HG02943 (cell line): ENCODE measurements at regions not wholly inside any gene's neighbourhood (a gene's known extent, or its start where the extent isn't known, plus 50 kb on each side); places are given as distances from the start of the nearest gene placed in this dataset.
"Not testable (repeated sequence)": the region's sequence is repeated elsewhere in the genome, so short reads cannot be mapped to it uniquely, and the experiment has no call there.

ENCODE experiments used
- ATAC-seq: cut with Tn5 transposase; IDR thresholded peaks from one replicate; pipeline ENCODE4 v1.9.1; 2021; ENCODE audit warnings: mild to moderate bottlenecking, low read depth, moderate library complexity; ENCODE audit not compliant: unreplicated experiment

GRCh38 chr4:175271010-175271630, 353.0 kb downstream of the ADAM29 start:
- ATAC-seq, result peak; percentile 80

DNA sequence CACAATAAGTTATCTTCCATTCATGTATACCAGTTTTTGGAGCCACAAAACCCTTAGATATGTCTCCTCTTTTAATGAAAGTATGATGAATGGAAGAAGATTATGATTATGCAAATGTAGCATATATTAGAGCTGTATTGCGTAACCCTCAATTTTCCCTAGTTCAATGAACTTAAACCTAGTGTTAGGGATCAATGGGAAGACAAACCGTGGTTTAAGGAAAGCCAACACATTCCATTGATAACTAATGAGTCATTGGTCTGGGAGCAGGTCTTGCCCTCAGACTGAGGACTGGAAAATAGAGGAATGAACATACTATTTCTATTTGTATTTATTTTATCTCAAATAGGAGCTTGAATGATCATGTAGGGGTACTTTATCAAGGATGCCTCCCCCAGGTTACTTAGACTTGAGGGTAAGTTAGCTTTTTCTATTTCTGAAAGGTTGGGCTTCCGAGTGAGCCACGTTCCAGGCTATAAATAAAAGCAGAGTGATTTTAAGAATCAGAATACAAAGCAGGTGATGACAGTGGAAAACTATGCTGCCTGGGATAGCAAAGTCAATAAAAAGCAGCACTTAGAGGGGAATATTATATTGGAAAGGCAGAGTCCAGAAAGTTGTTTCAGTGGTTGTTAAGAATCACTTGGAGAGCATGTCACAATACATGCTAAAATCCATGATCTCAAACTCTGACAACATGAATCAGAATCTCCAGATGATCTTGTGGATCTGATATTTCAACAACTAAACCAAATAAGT, 356.0 kb downstream of the ADAM29 start:
- no peak for ATAC-seq

DNA sequence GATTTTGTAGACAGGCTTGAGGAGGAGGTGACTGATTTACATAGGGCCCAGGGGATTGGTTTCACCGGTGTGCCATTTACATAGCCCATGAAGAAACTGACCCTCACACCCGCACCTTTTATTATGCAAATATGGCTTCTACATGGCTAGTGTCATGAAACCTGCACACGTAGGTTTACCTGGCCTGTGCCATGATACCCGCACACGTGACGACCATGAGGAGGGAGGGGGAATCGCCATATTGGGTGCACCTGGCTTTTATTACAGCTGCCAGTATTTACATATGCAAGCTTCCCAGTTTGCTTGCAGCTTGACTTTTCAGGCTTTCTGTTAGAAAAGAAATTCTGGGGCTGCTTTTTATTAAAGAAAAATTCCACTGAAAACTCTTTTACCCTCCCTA, 359.7 kb downstream of the ADAM29 start:
- no peak for ATAC-seq

- no peak for ATAC-seq
Observed at GRCh38 chr4:175280153-175280552, 362.0 kb downstream of the ADAM29 start.

DNA sequence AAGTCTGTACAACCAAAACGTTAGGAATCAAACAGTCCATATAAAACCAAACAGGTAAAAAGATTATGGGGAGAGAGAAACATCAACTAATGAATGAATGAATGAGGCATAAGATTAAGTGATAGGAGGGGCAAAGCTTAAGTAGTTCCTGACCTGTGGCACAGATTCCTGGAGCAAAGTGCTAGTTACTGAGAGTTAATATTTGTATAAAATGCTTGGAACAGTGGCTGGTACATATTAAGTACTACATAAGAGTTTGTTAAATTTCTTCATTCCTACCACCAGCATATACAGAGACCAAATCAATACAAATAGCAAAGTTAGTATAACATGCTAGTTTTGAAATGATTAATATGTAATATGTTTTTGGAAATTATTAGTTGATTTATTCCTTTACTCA, 363.7 kb downstream of the ADAM29 start:
- ATAC-seq, result no peak

GRCh38 chr4:175282407-175282806, 364.2 kb downstream of the ADAM29 start:
- no peak for ATAC-seq

GRCh38 chr4:175290401-175290800, 372.2 kb downstream of the ADAM29 start:
- no peak for ATAC-seq

DNA sequence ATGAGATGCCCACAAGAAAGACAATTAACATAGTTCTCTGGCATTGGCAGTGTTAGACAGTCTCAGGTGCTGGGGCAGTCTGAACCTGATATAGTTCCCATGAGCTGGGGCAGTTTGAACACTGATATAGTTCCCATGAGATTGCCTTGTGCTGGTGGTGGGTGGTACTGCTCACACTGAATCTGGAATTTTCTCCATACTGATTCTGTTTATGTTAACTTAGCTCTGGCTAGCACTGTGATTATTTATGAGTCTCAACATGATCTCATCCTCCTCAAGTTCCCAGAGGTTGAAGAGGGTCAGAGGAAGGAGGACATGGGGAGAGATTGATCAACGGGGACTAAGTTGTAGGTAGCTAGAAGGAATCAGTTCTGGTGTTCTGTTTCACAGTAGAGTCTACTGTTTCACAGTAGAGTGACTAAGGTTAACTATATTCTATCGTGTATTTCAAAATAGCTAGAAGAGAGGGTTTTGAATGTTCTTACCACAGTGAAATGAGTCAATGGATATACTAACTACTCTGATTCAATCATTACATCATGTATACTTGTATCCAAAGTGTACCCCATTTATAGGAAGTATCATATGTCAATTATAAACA, 379.9 kb downstream of the ADAM29 start:
- ATAC-seq, result no peak

DNA sequence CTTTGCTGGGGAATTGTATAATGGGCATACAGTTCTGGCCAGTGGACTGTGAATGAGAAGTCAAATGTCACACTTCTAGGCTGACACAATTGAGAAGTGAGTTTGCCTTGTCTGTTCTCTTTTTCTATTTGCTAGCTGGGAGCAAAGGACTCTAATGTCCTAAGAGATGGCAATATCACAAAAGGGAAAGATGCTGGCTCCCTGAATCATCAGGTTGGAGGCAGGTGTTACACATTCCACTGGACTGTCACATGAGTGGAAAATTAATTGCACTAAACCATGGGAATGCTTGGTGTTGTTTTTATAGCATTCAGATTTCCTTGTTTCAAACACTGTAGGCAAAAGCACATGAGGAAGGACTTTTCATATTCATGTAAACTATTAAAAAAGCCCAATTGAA, 388.3 kb downstream of the ADAM29 start:
- no peak for ATAC-seq

DNA sequence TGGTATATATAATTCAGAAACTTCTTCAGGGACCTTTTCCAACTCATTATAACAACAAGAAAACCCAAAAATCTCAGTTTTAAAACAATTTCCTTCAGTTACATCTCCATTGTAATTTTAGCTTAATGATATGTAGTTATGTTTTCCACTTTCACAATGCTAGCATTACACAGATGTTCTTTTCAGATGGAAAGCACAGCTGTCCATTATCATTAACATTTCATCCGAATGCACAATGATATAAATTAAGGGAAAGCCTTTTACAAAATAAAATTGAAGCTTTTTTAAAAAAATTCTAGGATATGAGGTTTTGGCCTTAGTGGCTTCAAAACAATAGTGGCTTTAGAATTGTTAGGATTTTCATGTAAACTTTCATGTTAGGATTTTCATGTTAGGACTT, 389.2 kb downstream of the ADAM29 start:
- no peak for ATAC-seq

- no peak for ATAC-seq
Observed at GRCh38 chr4:175308236-175308635, 390.1 kb downstream of the ADAM29 start.

DNA sequence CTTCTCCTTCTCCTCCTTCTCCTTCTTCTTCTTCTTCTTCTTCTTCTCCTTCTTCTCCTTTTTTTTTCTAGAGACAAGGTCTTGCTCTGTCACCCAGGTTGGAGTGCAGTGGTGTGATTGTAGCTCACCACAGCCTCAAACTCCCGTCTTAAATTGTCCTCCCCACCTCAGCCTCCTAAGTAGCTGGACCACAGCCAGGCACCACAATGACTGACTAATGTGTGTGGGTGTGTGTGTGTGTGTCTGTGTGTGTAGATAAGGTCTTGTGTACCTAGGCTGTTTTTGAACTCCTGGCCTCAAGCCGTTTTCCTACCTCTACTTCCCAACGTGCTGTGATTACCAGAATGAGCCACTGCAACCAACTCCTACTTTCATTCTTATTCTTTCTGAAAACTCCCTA, 390.9 kb downstream of the ADAM29 start:
- no peak for ATAC-seq

DNA sequence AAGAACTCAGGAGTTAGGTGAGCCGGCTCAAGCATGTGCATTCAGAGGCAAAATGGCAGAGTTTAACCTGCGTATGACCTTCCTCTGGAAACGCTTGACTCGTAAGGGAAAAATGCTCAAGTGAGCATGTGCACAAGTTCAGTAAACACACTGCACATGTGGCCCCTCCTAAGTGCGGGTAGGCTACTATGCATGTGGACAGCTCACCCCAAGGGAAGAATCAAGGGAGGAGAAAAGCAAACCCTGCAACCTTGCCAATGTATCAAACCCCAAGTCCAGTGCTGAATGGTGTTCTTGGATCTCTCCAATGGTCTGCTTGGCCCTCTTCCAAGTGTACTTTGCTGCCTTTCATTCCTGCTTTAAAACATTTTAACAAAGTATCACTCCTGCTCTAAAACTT, 407.1 kb downstream of the ADAM29 start:
- no peak for ATAC-seq

DNA sequence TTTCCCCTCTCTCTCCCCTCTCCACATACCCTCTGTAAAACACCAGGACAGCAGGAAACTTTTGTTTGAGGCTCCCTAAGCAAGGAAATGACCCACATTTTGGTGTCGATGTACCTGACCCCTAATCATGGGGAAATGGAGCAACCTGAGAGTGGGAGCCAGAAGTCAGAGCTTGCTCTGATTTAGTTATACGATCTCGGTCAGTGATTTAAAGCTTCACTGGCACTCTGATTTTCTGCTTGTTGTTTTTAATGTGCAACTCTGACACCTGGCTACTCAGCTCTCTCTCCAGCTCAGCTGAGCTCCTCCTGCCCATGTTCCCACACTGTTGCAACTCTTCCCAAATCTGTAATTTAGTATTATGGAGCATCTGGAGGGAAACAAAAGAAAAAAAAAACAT, 408.6 kb downstream of the ADAM29 start:
- no peak for ATAC-seq

DNA sequence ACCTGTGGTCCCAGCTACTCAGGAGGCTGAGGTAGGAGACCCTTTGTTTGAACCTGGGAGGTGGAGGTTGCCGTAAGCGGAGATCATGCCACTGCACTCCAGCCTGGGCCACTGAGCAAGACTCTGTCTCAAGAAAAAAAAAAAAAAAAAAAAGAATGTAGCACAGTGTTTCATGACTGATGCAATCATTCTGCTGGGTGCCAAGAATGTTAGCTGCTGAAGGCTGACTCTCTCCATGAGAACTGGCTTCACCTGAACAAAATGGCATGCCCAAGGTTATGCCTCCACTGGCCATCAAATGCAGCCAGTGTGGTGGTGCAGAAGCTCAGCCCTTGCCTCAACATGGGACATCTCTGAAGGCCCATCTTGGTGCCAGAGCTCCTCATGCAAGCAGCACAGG, 412.1 kb downstream of the ADAM29 start:
- no peak for ATAC-seq

- no peak for ATAC-seq
Observed at GRCh38 chr4:175330652-175331051, 412.5 kb downstream of the ADAM29 start.

- ATAC-seq, result no peak
Observed at GRCh38 chr4:175335331-175335730, 417.2 kb downstream of the ADAM29 start.

DNA sequence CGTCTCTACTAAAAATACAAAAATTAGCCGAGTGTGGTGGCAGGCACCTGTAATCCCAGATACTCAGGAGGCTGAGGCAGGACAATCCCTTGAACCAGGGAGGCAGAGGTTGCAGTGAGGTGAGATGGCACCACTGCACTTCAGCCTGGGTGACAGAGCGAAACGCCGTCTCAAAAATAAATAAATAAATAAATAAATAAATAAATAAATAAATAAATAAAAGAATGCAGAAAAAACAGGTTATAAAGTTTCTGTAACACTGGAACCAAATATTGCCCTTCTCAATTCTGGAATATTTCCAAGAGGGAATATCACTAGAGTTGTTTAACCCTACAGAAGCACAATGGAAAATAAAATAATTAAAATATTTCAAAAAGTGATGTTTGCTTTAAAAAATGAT, 418.4 kb downstream of the ADAM29 start:
- ATAC-seq, result not testable (repeated sequence)

- ATAC-seq, result no peak
Observed at GRCh38 chr4:175339100-175339707, 421.0 kb downstream of the ADAM29 start.

DNA sequence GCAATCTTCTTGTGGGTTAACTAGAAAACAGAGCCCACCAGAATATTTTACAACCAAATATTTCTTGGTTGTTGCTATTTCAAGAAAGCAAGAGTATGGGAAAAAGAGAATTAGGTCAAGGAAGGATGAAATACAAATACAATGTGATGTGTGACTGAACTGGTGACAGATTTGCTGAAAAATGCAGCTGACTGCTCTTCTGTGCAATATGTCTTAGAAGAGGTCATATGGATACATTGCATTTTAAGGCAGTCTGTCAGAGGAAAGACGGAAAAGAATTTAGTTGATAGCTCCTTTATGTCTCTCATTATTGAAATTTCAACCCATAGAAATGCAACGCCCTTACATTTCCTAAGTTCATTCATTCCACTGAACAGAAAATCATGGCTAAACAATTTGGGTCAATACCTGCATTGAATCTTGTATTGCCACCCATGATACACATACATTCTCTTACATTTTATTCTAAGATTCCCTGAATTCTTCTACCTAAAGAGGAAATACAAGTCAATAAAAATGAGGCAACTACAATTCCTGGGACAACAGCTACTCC, 423.1 kb downstream of the ADAM29 start:
- no peak for ATAC-seq

- no peak for ATAC-seq
Observed at GRCh38 chr4:175346376-175346775, 428.2 kb downstream of the ADAM29 start.
